Panc1 (cell line): ENCODE measurements at regions not wholly inside any gene's neighbourhood (a gene's known extent, or its start where the extent isn't known, plus 50 kb on each side); places are given as distances from the start of the nearest gene placed in this dataset.

Experiments used
- ATAC-seq: fragments of 200-7000 bp; cut with Tn5 transposase; 2 replicates; pipeline ENCODE4 v1.9.1; 2020; ENCODE audit warnings: mild to moderate bottlenecking, moderate library complexity
- BruUV-seq: library from RNA; stranded (reverse); fragments of 400-500 nt; replicated peaks from 2 replicates; lab custom pipeline; 2021; lab: Mats Ljungman, UMichigan
- CTCF ChIA-PET: fragments of 300-600 bp; sonication (Branson Sonifier 250); formaldehyde crosslinking; loops from one replicate; lab custom pipeline; 2022; ENCODE audit warnings: antibody characterized with exemption; lab: Charles Lee
- POLR2A ChIA-PET: fragments of 300-600 bp; sonication (Branson Sonifier 250); formaldehyde crosslinking; loops from one replicate; lab custom pipeline; 2022; ENCODE audit warnings: antibody characterized with exemption; lab: Charles Lee
- DNase-seq: peaks from one replicate; pipeline ENCODE4 v3.0.0-alpha.2; 2010; ENCODE audit warnings: low read depth, low spot score
- H3K27ac ChIP-seq: 2 replicates; pipeline ENCODE4 v1.5.1; 2011; ENCODE audit warnings: mild to moderate bottlenecking, low read length, inconsistent platforms
- H3K27me3 ChIP-seq: fragments of 200-500 bp; sonication (Bioruptor generic); 2 replicates; pipeline ENCODE4 v1.6.0; 2014; ENCODE audit warnings: low read length, inconsistent platforms; ENCODE audit not compliant: control insufficient read depth, insufficient read depth
- H3K36me3 ChIP-seq: fragments of 200-500 bp; sonication (Bioruptor generic); 2 replicates; pipeline ENCODE4 v1.5.1; 2014; ENCODE audit warnings: inconsistent platforms, mild to moderate bottlenecking, low read length, moderate library complexity; ENCODE audit not compliant: control insufficient read depth, insufficient read depth
- H3K4me1 ChIP-seq: 2 replicates; pipeline ENCODE4 v1.5.1; 2011; ENCODE audit warnings: inconsistent platforms, mild to moderate bottlenecking, low read length, moderate library complexity; ENCODE audit not compliant: control insufficient read depth, insufficient read depth
- H3K4me3 ChIP-seq, 2 experiments: 2 replicates each; pipeline ENCODE4 v1.5.1; 2011 to 2012; ENCODE audit warnings: low read depth in 2 of 2, low read length in 2 of 2, mild to moderate bottlenecking in 2 of 2, inconsistent platforms in 1 of 2, moderate library complexity in 1 of 2
- H3K9me3 ChIP-seq: fragments of 200-500 bp; sonication (Bioruptor generic); 2 replicates; pipeline ENCODE4 v1.5.1; 2014; ENCODE audit warnings: low read depth, mild to moderate bottlenecking, inconsistent platforms, low read length, moderate library complexity; ENCODE audit not compliant: control insufficient read depth, insufficient read depth
- CTCF ChIP-seq: fragments of 450-650 bp; IDR thresholded peaks from 2 replicates; pipeline ENCODE4 v1.5.1; 2017; ENCODE audit warnings: mild to moderate bottlenecking
- POLR2AphosphoS5 ChIP-seq: IDR thresholded peaks from 2 replicates; pipeline ENCODE4 v1.6.1; 2012; ENCODE audit warnings: mild to moderate bottlenecking, low read depth, low read length, moderate library complexity
- REST ChIP-seq, 2 experiments: IDR thresholded peaks; 2 replicates each; pipeline ENCODE4 v1.6.1; 2011 to 2012; ENCODE audit warnings: low read depth in 2 of 2, control low read depth in 1 of 2, low read length in 1 of 2, mild to moderate bottlenecking in 1 of 2, moderate library complexity in 1 of 2; ENCODE audit not compliant: insufficient read depth in 1 of 2
- SIN3A ChIP-seq: IDR thresholded peaks from 2 replicates; pipeline ENCODE4 v1.6.1; 2012; ENCODE audit warnings: low read depth, mild to moderate bottlenecking, low read length, moderate library complexity, borderline replicate concordance; ENCODE audit not compliant: insufficient read depth
- TCF7L2 ChIP-seq: IDR thresholded peaks from 2 replicates; pipeline ENCODE4 v1.6.1; 2011; ENCODE audit warnings: mild to moderate bottlenecking, low read depth, low read length, inconsistent platforms
- in situ Hi-C: cut with HindIII; loops from 2 replicates; pipeline ENCODE4 v1.10.0; 2016; ENCODE audit warnings: low sequenced_read_pairs, low pct_unique_long_range_greater_than_20kb
- intact Hi-C: fragments of 100-400 bp; cut with micrococcal nuclease; formaldehyde crosslinking; loops from one replicate; pipeline ENCODE4 v1.10.0; 2022; ENCODE audit not compliant: unreplicated experiment

DNA sequence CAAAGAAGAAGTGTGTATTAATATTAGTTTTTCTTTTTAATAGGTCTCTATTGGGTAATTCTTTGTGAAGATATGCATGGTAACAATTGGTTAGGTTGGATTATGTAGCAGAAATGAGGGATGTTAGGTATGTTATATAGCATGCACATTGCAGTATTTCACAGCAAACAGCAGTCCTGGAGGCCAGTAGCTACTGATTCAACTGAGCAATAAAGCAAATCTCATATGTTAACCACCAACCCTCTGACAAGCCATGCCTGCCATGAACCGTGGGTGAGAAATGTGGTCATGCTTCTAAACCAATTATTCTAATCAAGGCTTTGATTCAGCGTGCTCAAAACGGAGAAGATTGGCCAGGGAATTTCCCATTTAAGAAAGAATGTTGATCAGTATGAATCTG, 313.0 kb upstream of the CDH6 start:
- BruUV-seq = no TSS peak
- Histone ChIP-seq H3K27me3 (no peaks in the 10 kb centered on the region), H3K36me3 (no peaks in the 10 kb centered on the region), H3K4me3 (no peak overlapping the region), H3K4me1 (no peaks in the 10 kb centered on the region), H3K9me3 (no peaks in the 10 kb centered on the region), H3K27ac (no peak overlapping the region)
- intact Hi-C loops (no loop called here), in situ Hi-C loops (no loop called here)
- CTCF ChIA-PET = no interaction called here
- ATAC-seq (no peak), DNase-seq (no peak)
- TF ChIP-seq POLR2AphosphoS5 = no peak
- TF ChIP-seq CTCF = no peak
- TF ChIP-seq REST (IDR thresholded peaks at IDR 0.05; ENCODE audit: insufficient read depth in 1 of 2, low read depth in 2 of 2, low read length in 1 of 2) = no peak
- TF ChIP-seq TCF7L2 = no peak
- TF ChIP-seq SIN3A = no peak
- POLR2A ChIA-PET = no interaction called here

DNA sequence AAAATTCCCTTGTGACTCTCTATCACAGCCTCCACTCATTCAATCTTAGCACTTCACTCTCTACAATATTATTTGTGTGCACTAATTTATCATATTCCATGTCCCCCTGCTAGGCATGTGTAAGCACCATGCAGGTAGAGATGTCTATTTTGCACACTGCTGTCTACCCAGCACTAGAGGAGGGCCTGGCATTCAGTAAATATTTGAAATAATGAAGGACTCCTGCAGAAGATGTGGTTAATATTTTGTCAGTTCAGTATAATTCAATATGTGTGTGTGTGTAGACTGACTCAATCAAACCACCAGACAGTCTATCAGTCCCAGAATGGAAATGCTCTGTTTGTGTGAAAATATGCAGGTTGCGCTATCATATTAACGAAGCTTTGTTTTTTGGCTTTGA, 313.6 kb upstream of the CDH6 start:
- TF ChIP-seq POLR2AphosphoS5 = no peak
- no peak for TF ChIP-seq CTCF
- TF ChIP-seq REST (IDR thresholded peaks at IDR 0.05; ENCODE audit: insufficient read depth in 1 of 2, low read depth in 2 of 2, low read length in 1 of 2) = no peak
- TF ChIP-seq TCF7L2 = no peak
- no peak for TF ChIP-seq SIN3A
- intact Hi-C loops = no loop called here
- H3K9me3 ChIP-seq = no peaks in the 10 kb centered on the region
- ATAC-seq (no peak), DNase-seq (no peak)
- no peak overlapping the region for H3K27ac ChIP-seq
- H3K4me3 ChIP-seq = no peak overlapping the region
- POLR2A ChIA-PET = no interaction called here
- H3K27me3 ChIP-seq = no peaks in the 10 kb centered on the region
- CTCF ChIA-PET = no interaction called here
- BruUV-seq = no TSS peak
- in situ Hi-C loops = no loop called here
- H3K36me3 ChIP-seq = no peaks in the 10 kb centered on the region
- no peaks in the 10 kb centered on the region for H3K4me1 ChIP-seq
